NCI-H1417 (cell line): ENCODE measurements at regions not wholly inside any gene's neighbourhood (a gene's known extent, or its start where the extent isn't known, plus 50 kb on each side); places are given as distances from the start of the nearest gene placed in this dataset.
A peak's percentile ranks its signal among the peaks of the same experiment; 100 is the strongest.

Experiments used
- DNase-seq, 3 experiments: peaks; one replicate each; lab custom pipeline; 2025; lab: John Stamatoyannopoulos, UW

DNA sequence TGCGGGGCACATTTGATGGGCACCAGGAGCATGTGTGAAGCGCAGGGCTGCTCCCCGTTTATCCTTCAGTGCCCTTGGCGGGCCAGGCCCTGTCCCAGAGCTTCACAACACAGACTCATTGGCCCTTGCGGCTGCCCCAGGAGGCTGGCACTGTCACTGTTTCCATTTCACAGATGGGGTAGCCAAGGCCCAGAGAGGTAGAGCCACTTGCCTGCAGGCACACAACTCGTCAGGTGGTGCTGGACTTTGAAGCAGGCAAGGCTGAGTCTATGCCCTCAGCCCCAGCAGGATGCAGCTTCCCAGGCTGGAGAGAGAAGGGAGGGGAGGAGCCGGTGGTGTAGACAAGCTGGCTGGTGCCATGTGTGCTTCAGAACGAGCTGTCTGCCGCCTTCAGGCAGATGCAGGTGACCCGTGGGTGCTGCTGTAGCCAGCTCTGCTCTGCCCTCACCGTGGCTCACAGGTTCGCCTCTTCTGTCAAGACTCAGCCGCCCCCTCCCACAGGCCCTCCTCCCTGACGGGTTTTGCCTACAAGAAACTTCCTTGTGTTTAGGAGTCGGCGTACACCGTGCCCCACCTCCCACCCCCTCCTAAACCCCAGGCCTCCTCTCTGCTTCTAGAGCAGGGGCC is 232.3 kb upstream of the CIBAR2 start:
- DNase-seq, result no peak

DNA sequence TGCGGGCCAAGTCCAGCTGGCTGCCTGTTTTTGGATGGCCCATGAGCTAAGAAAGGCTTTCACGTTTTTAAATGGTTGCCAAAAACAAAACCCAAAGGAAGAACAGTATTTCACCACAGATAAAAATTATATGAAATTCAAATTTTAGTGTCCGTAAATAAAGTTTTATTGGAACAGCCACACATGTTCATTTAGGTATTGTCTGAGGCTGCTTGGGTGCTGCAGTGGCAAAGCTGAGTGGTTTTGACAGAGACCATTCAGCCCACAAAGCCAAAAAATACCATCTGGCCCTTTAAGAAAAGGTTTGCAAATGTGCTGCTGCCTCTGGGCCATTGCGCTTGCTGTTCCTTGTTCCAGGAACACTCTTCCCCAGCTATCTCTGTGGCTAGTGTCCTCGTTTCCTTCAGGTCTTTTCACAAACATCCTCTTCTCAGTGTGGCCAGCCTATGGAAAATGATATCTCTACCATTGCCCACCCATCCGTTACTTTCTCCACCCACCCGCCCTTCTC is 232.9 kb upstream of the CIBAR2 start:
- DNase-seq, result no peak

- no peak for DNase-seq
Measured at GRCh38 chr16:85346404-85347212, 234.3 kb upstream of the CIBAR2 start.

DNA sequence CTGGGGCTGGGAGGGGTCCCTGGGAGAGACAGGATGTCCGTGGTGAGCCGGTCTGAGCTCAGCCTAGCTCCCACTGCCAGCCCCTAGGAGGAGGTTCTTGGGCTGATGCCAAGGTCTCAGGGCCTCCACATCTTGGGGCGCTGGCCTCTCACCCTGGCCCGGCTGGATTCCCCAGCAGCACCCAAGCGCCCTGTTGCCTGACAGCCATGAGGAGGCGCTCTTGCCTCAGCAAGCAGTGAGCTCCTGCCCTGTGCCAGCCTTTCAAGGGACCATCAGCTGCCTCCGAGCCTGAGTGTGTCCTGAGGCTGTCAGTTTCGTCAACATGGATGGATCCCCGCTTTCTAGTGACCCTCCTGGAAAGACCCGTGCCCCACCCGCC is 234.9 kb upstream of the CIBAR2 start:
- DNase-seq, result peak in 1 of 3 experiments; percentile 12

GRCh38 chr16:85348065-85348840 is 236.0 kb upstream of the CIBAR2 start:
- DNase-seq, result no peak

- peak in 2 of 3 experiments; percentile 55 to 72 for DNase-seq
Measured at GRCh38 chr16:85348911-85349334, 236.7 kb upstream of the CIBAR2 start.

DNA sequence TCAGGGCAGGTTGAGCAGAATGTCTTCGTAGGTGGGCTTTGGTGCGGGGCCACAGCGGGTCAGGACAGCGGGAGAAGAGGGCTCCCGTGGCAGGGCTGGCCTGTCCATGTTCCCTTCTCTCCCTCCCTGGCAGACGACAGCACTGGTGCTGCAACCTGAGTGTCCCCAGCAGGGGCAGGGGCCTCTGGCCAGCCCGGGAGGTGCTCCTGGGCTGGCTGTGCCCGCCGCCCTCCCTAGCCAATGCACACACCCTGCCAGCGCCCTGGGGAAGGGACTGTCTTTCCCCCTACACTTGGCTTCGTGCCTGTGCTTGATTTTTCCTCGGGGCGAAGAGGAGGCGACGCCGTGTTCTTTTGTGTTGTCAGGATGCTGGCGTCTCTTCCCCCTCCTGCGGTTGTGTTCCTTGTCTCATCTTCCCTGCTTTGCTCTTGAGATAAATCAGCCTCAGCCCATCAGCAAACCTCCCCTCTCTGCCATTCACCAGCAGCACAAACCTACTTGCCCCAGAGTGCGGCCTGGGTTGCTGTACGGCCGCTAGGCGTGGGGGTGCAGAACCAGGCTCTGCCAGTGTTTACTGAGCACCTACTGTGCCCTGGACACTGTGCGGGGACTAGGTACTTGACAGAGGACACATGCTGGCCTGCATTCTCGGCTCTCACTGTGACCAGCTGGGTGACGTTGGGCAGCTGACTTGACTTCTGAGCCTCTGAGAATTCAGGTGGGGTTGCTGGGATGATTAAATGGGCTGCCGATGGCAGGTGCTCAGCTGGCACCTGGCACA is 237.3 kb upstream of the CIBAR2 start:
- peak in 2 of 3 experiments; percentile 53 to 77 for DNase-seq

DNA sequence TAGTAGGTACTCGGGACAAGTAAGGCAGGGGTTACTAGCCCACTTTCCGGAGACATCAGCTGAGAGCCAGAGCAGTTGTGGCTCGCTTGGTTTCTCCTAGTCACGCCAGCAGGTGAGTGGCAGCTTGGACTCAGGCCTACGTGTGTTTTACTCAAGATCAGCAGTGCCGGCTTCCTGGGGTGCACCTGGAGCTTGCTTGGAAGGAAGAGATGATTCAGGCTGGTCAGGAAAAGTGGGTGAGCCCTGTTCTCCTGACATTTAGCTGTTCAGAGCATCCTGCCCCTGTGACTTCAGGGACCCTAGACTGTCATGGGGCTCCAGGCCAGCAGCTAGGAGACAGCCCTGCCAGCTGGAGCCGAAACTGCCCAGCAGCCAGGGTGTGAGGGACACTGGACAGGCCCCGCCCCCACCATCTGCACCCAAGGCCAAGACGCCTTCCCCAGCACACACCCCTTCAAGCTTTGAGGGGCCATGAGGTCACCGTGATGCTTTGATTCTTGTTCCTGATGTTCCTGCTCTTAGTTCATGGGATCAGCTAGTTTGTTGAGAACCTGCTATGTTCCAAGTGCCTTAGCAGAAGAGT is 238.0 kb upstream of the CIBAR2 start:
- DNase-seq, result no peak

DNA sequence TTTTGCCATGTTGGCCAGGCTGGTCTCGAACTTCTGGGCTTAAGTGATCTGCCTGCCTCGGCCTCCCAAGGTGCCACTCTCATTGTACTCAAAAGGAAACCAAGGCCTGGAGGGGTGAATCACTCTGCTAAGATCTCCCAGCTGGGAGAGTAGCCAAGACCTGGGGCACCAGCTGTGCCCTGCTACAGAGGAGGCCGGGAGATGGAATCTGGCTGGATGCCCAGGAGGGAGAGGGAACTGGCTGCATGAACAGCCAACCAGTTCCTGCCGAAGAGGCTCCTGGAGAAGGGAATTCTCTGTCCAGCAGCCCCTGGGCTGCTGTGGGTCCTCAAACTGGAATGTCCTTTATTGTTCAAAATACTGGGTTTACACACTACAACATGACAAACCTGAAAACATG is 238.7 kb upstream of the CIBAR2 start:
- DNase-seq, result peak; percentile 64 to 93 (median 74)

DNA sequence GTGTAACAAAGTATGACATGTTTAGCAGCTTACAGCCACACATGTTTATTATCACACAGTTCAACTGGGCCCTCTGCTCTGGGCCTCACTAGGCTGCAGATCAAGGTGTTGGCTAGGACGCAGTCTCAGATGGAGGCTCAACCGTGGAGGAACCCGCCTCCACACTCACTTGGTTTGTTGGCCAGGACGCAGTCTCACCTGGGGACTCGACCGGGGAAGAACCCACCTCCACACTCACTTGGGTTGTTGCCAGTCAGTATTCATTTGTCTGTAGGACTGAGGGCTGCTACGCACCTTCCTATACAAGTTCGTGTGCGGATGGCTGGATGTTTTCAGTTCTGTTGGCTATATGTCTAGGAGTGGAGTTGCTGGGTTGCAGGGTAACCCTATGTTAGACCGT is 240.7 kb upstream of the CIBAR2 start:
- DNase-seq, result no peak

GRCh38 chr16:85353839-85354685 is 241.8 kb upstream of the CIBAR2 start:
- DNase-seq, result peak in 1 of 3 experiments; percentile 15

DNA sequence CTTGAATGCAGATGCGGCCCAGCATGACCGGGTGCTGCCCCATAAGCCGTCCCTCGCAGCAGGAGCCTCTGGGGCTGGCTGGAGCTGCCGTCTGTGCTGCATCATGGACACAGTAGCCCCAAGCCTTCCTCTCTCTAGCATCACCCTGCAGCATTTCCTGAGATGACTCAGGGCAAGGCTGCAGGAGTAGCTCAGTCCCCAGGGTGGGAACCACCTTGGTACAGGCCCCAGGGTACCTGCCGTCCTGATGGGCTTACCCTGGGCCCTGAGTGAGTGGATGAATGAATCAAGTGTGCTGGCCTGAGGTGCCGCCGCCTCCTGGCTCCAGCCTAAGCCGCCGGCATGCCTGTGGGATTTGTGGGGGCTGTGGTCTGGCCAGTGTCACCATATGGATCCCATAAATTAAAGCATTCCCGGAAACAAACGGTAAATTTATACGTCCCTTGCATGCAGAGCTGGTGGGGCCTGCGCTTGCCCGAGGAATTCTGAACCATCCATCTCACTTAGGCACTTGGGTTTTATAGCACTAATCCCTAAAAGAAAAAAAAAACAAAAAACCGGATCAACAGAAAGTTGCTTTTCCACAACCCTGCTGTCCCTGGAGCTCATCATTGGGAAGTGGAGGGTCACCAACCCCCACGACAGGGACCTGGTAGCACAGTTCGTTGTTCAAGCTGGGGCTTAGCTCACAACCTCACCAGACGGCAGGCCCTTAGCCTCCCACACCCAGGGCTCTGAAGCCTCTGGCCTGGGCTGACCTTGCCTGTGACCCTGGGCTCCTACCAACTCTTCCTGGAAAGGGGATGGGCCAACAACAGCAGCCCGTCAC is 242.6 kb upstream of the CIBAR2 start:
- no peak for DNase-seq

- DNase-seq, result no peak
Measured at GRCh38 chr16:85355515-85355837, 243.2 kb upstream of the CIBAR2 start.

- DNase-seq, result no peak
Measured at GRCh38 chr16:85356157-85356556, 243.9 kb upstream of the CIBAR2 start.

DNA sequence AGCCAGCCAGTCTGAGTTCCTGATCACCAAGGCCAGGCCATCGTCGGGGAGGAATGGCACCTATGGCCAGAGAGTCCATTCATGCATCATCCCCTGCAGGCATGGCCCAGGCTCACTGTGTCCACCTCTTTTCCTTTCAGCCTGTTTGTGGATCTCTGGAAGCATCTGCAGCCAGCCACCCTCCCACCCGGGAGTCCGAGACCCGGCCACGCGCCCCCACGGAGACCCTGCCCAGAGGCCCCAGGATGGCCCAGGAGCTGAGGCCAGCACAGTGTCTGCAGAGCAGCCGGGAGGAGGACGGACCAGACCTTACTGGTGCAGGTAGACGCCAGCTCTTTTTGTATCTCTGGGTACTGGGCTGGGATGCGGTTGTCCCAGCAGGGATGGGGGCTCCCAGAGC is 245.1 kb upstream of the CIBAR2 start:
- DNase-seq, result no peak

DNA sequence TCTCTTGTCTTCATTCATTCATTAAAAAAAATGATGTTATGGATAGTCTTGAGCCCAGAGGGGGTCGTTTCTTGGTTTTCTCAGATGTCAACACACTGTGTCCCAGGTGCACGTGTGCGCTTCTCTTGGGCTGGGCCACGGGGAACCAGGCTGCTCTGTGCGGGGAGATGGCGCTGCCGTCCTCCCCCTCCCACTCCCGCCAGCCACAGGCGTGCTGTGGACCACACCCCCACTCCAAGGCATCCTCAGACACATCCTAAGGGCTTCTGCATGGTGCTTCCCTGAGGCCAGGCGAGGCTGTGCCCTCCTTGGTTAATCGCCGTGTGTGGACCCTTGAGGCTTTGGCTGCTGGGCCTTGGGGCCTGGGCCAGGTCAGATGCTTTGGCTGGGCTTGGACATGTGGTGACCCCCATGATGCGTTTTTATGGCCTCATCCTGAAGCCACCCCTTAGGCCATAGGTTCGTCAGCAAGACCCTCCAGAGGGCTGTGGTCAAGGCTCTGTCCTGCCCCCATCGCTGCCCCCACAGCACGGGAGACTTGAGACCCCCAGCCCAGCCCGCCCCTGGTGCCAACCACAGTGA is 245.7 kb upstream of the CIBAR2 start:
- DNase-seq, result peak in 2 of 3 experiments; percentile 27 to 33

GRCh38 chr16:85358704-85359146 is 246.5 kb upstream of the CIBAR2 start:
- DNase-seq, result no peak

GRCh38 chr16:85359147-85359822 is 247.0 kb upstream of the CIBAR2 start:
- no peak for DNase-seq
